Neuronal stem cell (in vitro differentiated cells): ENCODE measurements at regions not wholly inside any gene's neighbourhood (a gene's known extent, or its start where the extent isn't known, plus 50 kb on each side); places are given as distances from the start of the nearest gene placed in this dataset.
"Not testable (repeated sequence)": the region's sequence is repeated elsewhere in the genome, so short reads cannot be mapped to it uniquely, and the experiment has no call there.

Experiments
- DNase-seq: peaks from one replicate; pipeline ENCODE4 v3.0.0-alpha.2; 2013; ENCODE audit warnings: low spot score
- H2AFZ ChIP-seq: one replicate; pipeline ENCODE4 v1.6.1; 2013; ENCODE audit warnings: mild to moderate bottlenecking, low read length, inconsistent platforms
- H2AK5ac ChIP-seq: 2 replicates; pipeline ENCODE4 v1.6.1; 2013; ENCODE audit warnings: low read depth, mild to moderate bottlenecking, inconsistent platforms, low read length, moderate library complexity, mixed read lengths
- H2BK120ac ChIP-seq: 2 replicates; pipeline ENCODE4 v1.6.1; 2013; ENCODE audit warnings: low read depth, mild to moderate bottlenecking, inconsistent platforms, low read length, moderate library complexity, mixed read lengths
- H2BK12ac ChIP-seq: one replicate; pipeline ENCODE4 v1.6.1; 2013; ENCODE audit warnings: low read length, inconsistent platforms
- H2BK15ac ChIP-seq: 2 replicates; pipeline ENCODE4 v1.6.1; 2013; ENCODE audit warnings: mild to moderate bottlenecking, low read length, inconsistent platforms, mixed read lengths
- H2BK5ac ChIP-seq: one replicate; pipeline ENCODE4 v1.6.1; 2013; ENCODE audit warnings: inconsistent platforms, mild to moderate bottlenecking, low read length, moderate library complexity
- H3K14ac ChIP-seq: one replicate; pipeline ENCODE4 v1.6.1; 2013; ENCODE audit warnings: low read length, inconsistent platforms
- H3K18ac ChIP-seq: 2 replicates; pipeline ENCODE4 v1.6.1; 2013; ENCODE audit warnings: low read length, inconsistent platforms
- H3K23ac ChIP-seq: 2 replicates; pipeline ENCODE4 v1.6.1; 2013; ENCODE audit warnings: low read depth, mild to moderate bottlenecking, mixed read lengths, low read length, inconsistent platforms; ENCODE audit not compliant: poor library complexity
- H3K27ac ChIP-seq: replicated peaks from 3 replicates; pipeline ENCODE4 v1.5.1; 2013; ENCODE audit warnings: low read length, inconsistent platforms
- H3K27me3 ChIP-seq, 3 experiments: 2 replicates each; pipeline ENCODE4 v1.6.1; 2013; ENCODE audit warnings: low read length in 3 of 3, mild to moderate bottlenecking in 2 of 3, inconsistent platforms in 1 of 3, low read depth in 1 of 3, mixed read lengths in 1 of 3, moderate library complexity in 1 of 3; ENCODE audit not compliant: control insufficient read depth in 3 of 3, insufficient read depth in 3 of 3
- H3K36me3 ChIP-seq, 2 donors: replicated peaks in 1 of 2; 2 replicates each; pipeline ENCODE4 v1.6.1; 2013; ENCODE audit warnings: low read length in 2 of 2; ENCODE audit not compliant: control insufficient read depth in 2 of 2, insufficient read depth in 2 of 2
- H3K4ac ChIP-seq: 2 replicates; pipeline ENCODE4 v1.6.1; 2013; ENCODE audit warnings: inconsistent platforms, mild to moderate bottlenecking, low read length, moderate library complexity
- H3K4me1 ChIP-seq, 2 donors: 1 replicate in 1 of 2; 2 replicates in 1 of 2; pipeline ENCODE4 v1.6.1; 2013; ENCODE audit warnings: low read length in 2 of 2, low read depth in 1 of 2; ENCODE audit not compliant: control insufficient read depth in 2 of 2, insufficient read depth in 1 of 2
- H3K4me2 ChIP-seq: one replicate; pipeline ENCODE4 v1.6.1; 2013; ENCODE audit warnings: mild to moderate bottlenecking, low read length, inconsistent platforms; ENCODE audit not compliant: insufficient read depth, poor library complexity, severe bottlenecking
- H3K4me3 ChIP-seq, 2 donors: 2 replicates each; pipeline ENCODE4 v1.5.1; 2013; ENCODE audit warnings: low read length in 2 of 2, mild to moderate bottlenecking in 2 of 2, inconsistent platforms in 1 of 2, moderate library complexity in 1 of 2
- H3K79me1 ChIP-seq: one replicate; pipeline ENCODE4 v1.6.1; 2013; ENCODE audit warnings: low read depth, mild to moderate bottlenecking, inconsistent platforms, low read length, moderate library complexity
- H3K9ac ChIP-seq: one replicate; pipeline ENCODE4 v1.6.1; 2013; ENCODE audit warnings: mild to moderate bottlenecking, low read depth, low read length, inconsistent platforms; ENCODE audit not compliant: poor library complexity
- H3K9me3 ChIP-seq, 2 donors: replicated peaks in 1 of 2; 2 replicates each; pipeline versions ENCODE3 to v1.6.1; 2013; ENCODE audit warnings: low read length in 2 of 2, mild to moderate bottlenecking in 2 of 2, inconsistent platforms in 1 of 2, low read depth in 1 of 2, mixed read lengths in 1 of 2, moderate library complexity in 1 of 2; ENCODE audit not compliant: control insufficient read depth in 2 of 2, insufficient read depth in 1 of 2
- H4K8ac ChIP-seq: one replicate; pipeline ENCODE4 v1.6.1; 2013; ENCODE audit warnings: low read depth, mild to moderate bottlenecking, inconsistent platforms, low read length, moderate library complexity
- H4K91ac ChIP-seq: one replicate; pipeline ENCODE4 v1.6.1; 2013; ENCODE audit warnings: low read length, low read depth, mild to moderate bottlenecking, inconsistent platforms; ENCODE audit not compliant: poor library complexity
- WGBS, 2 donors: extraction: QIAGEN DNeasy Blood & Tissue Kit; methylation state at CpG; one replicate each; pipeline ENCODE4 v1.1.7; 2013; ENCODE audit warnings: missing lambda C conversion rate in 2 of 2, mixed read lengths in 1 of 2; ENCODE audit not compliant: insufficient read length in 2 of 2, insufficient replicate concordance in 1 of 2; ENCODE audit errors: extremely low coverage in 2 of 2; 5-methylcytosine and 5-hydroxymethylcytosine counted together

DNA sequence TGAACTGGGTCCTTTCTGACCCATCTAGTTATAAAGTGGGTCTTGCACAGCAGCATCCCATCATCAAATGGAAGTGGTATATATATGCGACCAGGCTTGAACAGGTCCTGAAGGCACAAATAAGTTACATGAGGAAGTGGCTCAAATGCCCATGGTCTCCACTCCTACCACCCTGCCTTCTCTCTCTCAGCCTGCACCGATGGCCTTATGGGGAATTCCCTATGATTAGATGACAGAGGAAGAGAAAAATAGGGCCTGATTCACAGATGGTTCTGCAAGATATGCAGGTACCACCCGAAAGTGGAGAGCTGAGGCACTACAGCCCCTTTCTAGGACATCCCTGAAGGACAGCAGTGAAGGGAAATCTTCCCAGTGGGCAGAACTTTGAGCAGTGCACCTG, 1275.1 kb upstream of the CITED2 start:
- not testable (repeated sequence) for H3K27me3 ChIP-seq, H2AK5ac ChIP-seq, H2BK15ac ChIP-seq, DNase-seq, H3K9me3 ChIP-seq, H2AFZ ChIP-seq, H3K27ac ChIP-seq, H4K91ac ChIP-seq, H2BK120ac ChIP-seq, H3K4me1 ChIP-seq, H3K4me3 ChIP-seq, H3K9ac ChIP-seq, H3K36me3 ChIP-seq, H3K14ac ChIP-seq, H3K23ac ChIP-seq, H3K4me2 ChIP-seq, H3K4ac ChIP-seq, H3K79me1 ChIP-seq, H4K8ac ChIP-seq, H3K18ac ChIP-seq, H2BK12ac ChIP-seq, H2BK5ac ChIP-seq
- WGBS, 2 donors = no CpG with 5 or more reads among the region's 3 CpGs

DNA sequence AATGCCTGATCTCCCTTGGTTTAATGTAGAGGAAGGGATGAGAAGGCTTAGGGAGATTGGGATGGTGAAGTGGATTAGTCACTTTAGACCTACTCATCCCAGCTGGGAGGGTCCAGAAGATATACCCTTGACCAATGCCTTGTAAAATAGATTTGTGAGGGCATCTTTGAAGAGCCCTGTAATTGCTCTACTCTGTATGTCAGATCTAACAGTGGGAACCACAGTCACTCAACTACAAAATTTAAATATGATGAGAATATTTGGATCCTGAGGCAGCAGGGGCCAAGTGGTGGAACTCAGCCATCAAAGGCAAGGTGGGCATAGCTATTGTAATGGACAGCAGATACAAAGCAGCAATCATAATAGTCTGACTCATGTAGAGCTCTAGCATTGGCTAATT, 1272.9 kb upstream of the CITED2 start:
- H4K8ac ChIP-seq, H2AK5ac ChIP-seq, H2BK5ac ChIP-seq, H3K4me3 ChIP-seq, H3K9ac ChIP-seq, H3K4me1 ChIP-seq, H3K27me3 ChIP-seq, H3K27ac ChIP-seq, H2AFZ ChIP-seq, H3K36me3 ChIP-seq, DNase-seq, H3K9me3 ChIP-seq, H3K4me2 ChIP-seq, H3K14ac ChIP-seq, H2BK12ac ChIP-seq, H2BK15ac ChIP-seq, H2BK120ac ChIP-seq, H3K4ac ChIP-seq, H3K23ac ChIP-seq, H3K18ac ChIP-seq, H4K91ac ChIP-seq, H3K79me1 ChIP-seq: not testable (repeated sequence)

DNA sequence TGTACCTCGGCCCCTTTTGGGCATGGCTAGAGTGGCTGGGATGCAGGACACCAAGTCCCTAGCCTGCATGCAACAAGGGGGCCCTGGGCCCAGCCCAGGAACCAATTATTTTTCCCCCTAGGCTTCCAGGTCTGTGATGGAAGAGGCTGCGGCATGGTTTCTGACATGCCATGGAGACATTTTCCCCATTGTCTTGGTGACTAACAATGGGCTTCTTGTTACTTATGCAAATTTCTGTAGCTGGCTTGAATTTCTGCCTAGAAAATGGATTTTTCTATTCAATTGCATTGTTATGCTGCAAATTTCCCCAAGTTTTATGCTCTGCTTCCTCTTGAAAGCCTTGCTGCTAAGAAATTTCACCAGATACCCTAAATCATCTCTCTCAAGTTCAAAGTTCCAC, 1269.6 kb upstream of the CITED2 start:
- WGBS, 2 donors = no CpG with 5 or more reads among the region's 2 CpGs
- H3K14ac ChIP-seq = no peak overlapping the region
- no peaks in the 10 kb centered on the region for H3K27me3 ChIP-seq
- H3K23ac ChIP-seq = no peak overlapping the region
- H2BK15ac ChIP-seq = no peak overlapping the region
- no peak overlapping the region for H3K9ac ChIP-seq
- no peak overlapping the region for H3K18ac ChIP-seq
- H2BK12ac ChIP-seq = no peak overlapping the region
- no peak overlapping the region for H4K91ac ChIP-seq
- no peak overlapping the region for H3K27ac ChIP-seq
- H3K79me1 ChIP-seq = no peaks in the 10 kb centered on the region
- H3K36me3 ChIP-seq = no peaks in the 10 kb centered on the region
- H2BK5ac ChIP-seq = no peak overlapping the region
- H3K4me1 ChIP-seq = no peaks in the 10 kb centered on the region
- no peak overlapping the region for H3K4me3 ChIP-seq
- H3K4me2 ChIP-seq = no peak overlapping the region
- H3K9me3 ChIP-seq = peaks cover 3 to 5% of the 10 kb centered on the region in 2 donors
- H2AFZ ChIP-seq = no peak overlapping the region
- H2AK5ac ChIP-seq = no peak overlapping the region
- H3K4ac ChIP-seq = no peak overlapping the region
- no peak overlapping the region for H2BK120ac ChIP-seq
- H4K8ac ChIP-seq = no peak overlapping the region
- DNase-seq = no peak

DNA sequence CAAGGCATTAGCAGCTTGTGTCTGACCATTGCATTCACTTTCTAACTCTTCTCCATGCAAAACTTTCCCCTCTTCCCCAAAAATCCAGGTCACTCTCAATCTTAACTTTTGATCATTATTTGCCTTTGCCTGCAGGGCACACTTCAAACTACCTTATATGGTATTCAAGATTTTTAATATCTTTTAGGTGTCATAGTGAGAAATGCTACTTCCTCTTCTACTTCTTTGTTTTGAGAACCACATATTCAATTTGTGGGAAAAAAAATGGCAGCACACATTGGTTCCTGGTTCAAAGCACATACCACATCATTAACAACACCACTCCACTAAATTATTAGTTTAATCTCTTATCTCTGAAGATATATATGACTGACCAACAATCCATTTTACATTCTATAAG, 1267.0 kb upstream of the CITED2 start:
- Histone ChIP-seq H2BK5ac (no peak overlapping the region), H3K18ac (no peak overlapping the region), H3K4me2 (no peak overlapping the region), H3K27ac (no peak overlapping the region), H3K4me3 (no peak overlapping the region), H4K8ac (no peak overlapping the region), H2AFZ (no peak overlapping the region), H3K14ac (no peak overlapping the region), H3K23ac (no peak overlapping the region), H3K9ac (no peak overlapping the region), H3K4me1 (no peaks in the 10 kb centered on the region), H2BK12ac (no peak overlapping the region), H3K9me3 (no peaks in the 10 kb centered on the region), H2BK120ac (no peak overlapping the region), H2BK15ac (no peak overlapping the region), H3K36me3 (no peaks in the 10 kb centered on the region), H2AK5ac (no peak overlapping the region), H3K4ac (no peak overlapping the region), H3K27me3 (no peaks in the 10 kb centered on the region), H4K91ac (no peak overlapping the region), H3K79me1 (no peaks in the 10 kb centered on the region)
- DNase-seq = no peak
